C4-2B (cell line): ENCODE measurements at regions not wholly inside any gene's neighbourhood (a gene's known extent, or its start where the extent isn't known, plus 50 kb on each side); places are given as distances from the start of the nearest gene placed in this dataset.

ENCODE experiments used
- H3K27ac ChIP-seq: fragments of 450-650 bp; 2 replicates; pipeline ENCODE4 v1.5.1; 2017
- ZFX ChIP-seq: fragments of 450-650 bp; IDR thresholded peaks from 2 replicates; pipeline ENCODE4 v1.6.1; 2017
- TF ChIP-seq, protein P1 (sequence below): fragments of 450-650 bp; conservative IDR thresholded peaks from 2 replicates; pipeline ENCODE4 v1.5.1; 2017; ENCODE audit warnings: mild to moderate bottlenecking

DNA sequence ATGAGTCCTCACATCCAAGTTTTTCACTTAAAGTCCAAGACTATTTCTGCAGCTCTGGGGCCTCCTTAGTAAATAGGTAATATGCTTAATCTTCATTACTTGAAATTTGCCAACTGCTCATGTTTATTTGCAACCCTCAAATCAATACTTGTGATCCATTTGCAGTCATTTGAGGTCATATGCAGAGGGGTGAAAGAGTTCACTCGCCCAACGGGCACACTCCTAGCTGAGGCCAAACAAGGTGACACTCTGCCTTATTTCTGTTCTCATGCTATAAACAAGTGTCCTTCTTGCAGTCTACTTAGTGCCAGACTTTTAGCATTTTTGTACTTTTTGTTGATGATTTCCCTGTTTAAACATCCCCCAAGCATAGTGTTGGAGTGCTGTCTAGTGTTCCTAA is 409.9 kb downstream of the AEBP2 start:
- no peak overlapping the region for H3K27ac ChIP-seq
- TF ChIP-seq, protein P1, sequence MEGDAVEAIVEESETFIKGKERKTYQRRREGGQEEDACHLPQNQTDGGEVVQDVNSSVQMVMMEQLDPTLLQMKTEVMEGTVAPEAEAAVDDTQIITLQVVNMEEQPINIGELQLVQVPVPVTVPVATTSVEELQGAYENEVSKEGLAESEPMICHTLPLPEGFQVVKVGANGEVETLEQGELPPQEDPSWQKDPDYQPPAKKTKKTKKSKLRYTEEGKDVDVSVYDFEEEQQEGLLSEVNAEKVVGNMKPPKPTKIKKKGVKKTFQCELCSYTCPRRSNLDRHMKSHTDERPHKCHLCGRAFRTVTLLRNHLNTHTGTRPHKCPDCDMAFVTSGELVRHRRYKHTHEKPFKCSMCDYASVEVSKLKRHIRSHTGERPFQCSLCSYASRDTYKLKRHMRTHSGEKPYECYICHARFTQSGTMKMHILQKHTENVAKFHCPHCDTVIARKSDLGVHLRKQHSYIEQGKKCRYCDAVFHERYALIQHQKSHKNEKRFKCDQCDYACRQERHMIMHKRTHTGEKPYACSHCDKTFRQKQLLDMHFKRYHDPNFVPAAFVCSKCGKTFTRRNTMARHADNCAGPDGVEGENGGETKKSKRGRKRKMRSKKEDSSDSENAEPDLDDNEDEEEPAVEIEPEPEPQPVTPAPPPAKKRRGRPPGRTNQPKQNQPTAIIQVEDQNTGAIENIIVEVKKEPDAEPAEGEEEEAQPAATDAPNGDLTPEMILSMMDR, result no peak
- no peak for TF ChIP-seq ZFX

DNA sequence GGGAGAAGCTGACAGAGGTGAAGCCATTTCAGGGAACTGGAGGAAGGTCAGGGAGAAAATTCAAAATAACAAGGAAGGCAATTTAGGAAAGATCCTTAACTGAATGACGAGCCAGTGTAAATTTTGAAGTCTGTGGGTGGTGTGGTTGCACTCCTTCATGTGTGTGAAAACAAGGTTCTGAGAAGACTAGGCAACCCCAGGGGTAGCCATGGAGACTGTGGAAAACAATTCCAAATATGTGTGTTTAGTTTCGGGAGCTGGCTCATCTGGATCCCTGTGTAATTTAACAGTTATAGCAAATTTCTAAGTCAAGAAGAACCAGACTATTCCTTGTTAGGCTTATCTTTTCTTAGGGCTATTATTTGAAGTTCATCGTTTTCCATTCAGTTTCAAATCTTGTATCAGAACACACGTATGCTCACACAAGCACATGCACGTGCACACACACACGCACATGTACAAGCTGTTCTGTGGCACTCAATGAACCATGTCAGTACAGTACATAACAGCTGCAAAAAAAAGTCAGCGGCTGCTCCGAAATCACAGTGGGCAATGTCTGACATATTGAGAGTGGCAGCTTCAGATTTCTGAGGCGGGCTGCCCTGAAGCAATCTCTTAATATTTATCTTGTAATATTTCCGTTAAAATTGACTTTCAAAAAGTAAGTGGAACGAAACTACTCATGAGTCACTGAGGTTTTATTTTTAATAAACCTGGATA is 411.2 kb downstream of the AEBP2 start:
- TF ChIP-seq ZFX, result no peak
- TF ChIP-seq, protein P1, result no peak
- H3K27ac ChIP-seq, result no peak overlapping the region

DNA sequence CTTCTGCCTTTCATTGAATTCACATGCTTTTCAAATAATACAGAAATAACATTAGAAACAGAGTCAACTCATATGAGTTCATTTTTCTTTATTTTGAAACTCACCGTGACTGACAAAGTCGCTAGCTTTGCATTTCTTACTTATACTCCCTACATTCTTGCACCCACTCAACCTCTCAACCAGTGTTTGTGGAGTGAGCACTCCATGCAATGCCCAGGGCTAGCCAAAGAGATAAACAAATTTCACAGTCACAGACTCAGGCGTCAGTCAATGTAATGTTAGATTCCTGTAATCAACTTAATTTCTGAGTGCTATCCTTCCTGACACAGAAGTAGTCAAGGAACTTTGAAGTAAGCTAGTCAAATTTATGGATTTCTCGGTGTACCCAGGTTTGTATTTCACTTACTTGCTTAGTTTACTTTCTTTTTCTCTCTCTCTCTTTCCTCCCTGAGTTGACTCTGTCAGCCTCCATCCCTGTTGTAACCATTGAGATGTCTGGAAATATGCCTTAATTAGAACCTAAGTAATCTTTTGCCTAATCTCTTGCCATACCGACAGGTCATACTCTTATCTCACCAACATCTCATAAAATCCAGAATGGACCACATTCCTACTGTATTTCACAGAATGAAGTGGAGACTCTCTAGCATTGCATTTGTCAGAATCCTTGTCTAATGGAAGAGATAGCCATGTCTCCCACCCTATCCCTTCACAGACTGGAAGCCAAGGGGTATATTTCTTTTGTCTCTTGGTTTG is 413.0 kb downstream of the AEBP2 start:
- H3K27ac ChIP-seq, result no peak overlapping the region
- no peak for TF ChIP-seq ZFX
- TF ChIP-seq, protein P1, result no peak

DNA sequence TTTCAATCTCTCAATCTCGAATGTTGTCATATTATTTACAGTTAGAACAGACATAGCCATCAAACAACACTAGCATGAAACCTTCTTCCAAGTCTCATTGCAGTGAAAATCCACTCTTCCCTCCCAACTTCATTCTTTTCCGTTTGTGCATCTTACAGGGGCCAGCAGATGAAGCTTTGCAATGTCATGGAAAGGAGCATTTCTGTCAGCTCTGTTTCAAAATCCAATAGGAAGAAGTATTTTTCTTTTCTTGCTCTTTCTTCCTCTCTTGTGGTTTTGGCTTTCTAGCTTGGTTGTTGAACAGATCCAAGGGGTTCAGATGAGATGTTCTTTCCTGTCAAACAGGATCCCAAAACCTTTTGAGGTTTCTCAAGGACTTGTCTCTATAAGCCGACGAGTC is 416.6 kb downstream of the AEBP2 start:
- no peak for TF ChIP-seq ZFX
- TF ChIP-seq, protein P1, result no peak
- H3K27ac ChIP-seq, result no peak overlapping the region

DNA sequence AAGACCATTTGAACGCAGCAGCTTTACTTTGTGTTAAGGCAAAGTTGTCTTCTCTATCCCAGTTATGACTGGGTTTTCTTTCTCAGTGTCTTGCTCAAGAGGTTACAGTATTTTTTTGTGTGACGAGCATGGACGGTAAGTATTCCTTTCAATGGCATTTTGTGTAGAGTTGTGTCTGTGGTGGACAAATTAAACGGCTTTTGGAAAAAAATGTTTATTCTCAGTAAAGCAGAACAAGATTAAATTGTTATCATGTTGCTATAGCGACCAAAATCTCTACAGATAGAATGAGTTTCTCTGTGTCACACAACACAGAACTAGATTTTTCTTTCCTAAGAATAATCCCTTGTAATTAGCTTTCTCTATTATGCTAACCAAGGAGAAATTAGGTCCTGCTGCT is 417.1 kb downstream of the AEBP2 start:
- TF ChIP-seq, protein P1, result no peak
- TF ChIP-seq ZFX, result no peak
- H3K27ac ChIP-seq, result no peak overlapping the region

DNA sequence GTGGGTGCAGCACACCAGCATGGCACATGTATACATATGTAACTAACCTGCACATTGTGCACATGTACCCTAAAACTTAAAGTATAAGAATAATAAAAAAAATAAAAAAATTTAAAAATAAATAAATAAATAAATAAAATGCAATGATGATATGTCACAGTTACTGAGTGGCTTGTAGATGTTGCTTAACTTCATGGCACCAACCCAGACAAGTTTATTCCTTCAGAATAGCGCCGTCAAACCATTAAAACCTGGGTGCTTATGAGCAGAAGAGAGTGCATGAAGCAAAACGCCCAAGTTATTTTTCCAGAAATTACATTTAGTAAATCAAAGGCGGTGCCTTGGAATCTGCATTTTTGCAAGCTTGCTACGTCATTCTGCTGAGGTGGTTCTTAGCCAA is 417.9 kb downstream of the AEBP2 start:
- TF ChIP-seq ZFX, result no peak

DNA sequence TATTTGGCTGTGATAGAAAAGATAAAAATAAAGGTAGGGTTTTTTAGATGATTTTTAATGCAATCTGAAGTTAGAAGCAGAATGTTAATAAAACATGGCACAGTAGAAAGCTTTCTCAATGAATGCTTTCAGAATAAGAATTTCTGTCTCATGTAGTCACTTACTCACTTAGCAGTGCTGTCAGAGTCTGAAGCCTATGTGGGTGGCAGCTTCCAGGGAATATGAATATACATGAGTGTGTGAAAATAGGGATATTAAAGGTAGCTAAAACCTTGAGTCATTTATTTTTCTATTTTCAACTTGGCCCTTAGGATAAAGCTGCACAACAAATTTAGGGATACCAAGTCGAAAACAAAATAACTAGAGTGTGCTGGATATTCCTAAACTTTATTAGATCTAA is 427.9 kb downstream of the AEBP2 start:
- TF ChIP-seq, protein P1, result no peak
- no peak for TF ChIP-seq ZFX

More for the DNA sequence above, 417.9 kb downstream of the AEBP2 start:
- H3K27ac ChIP-seq, result no peak overlapping the region

More for the DNA sequence above, 427.9 kb downstream of the AEBP2 start:
- H3K27ac ChIP-seq, result no peak overlapping the region
